ENCODE measurements at regions not wholly inside any gene's neighbourhood (a gene's known extent, or its start where the extent isn't known, plus 50 kb on each side); places are given as distances from the start of the nearest gene placed in this dataset.

DNA sequence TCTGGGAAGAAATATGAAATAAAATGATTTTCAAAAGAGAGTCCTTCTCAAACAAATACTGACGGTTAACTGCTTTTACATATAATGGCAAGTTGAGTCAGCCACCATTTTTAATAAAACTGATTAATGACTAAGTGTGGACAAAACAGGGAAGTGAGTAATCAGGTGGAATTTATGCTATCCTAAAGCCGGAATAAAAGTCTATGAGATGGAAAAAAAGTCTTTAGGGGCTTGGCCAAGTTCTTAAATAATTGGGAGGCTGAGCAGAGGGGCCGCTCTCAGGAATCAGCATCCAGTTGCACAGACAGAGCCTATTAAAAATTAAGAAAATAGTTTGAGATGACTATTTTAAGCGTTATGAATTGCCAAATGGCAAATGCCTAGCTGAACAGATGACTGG is 58.6 kb upstream of the AFF3 start:
- no peak for DNase-seq (ENCODE audit: low read depth)
- no peak overlapping the region for H3K4me3 ChIP-seq (ENCODE audit: low read depth, low read length)
- TF ChIP-seq, protein P1, sequence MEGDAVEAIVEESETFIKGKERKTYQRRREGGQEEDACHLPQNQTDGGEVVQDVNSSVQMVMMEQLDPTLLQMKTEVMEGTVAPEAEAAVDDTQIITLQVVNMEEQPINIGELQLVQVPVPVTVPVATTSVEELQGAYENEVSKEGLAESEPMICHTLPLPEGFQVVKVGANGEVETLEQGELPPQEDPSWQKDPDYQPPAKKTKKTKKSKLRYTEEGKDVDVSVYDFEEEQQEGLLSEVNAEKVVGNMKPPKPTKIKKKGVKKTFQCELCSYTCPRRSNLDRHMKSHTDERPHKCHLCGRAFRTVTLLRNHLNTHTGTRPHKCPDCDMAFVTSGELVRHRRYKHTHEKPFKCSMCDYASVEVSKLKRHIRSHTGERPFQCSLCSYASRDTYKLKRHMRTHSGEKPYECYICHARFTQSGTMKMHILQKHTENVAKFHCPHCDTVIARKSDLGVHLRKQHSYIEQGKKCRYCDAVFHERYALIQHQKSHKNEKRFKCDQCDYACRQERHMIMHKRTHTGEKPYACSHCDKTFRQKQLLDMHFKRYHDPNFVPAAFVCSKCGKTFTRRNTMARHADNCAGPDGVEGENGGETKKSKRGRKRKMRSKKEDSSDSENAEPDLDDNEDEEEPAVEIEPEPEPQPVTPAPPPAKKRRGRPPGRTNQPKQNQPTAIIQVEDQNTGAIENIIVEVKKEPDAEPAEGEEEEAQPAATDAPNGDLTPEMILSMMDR (conservative IDR thresholded peaks at IDR 0.05; ENCODE audit: low read depth, low read length): no peak

DNA sequence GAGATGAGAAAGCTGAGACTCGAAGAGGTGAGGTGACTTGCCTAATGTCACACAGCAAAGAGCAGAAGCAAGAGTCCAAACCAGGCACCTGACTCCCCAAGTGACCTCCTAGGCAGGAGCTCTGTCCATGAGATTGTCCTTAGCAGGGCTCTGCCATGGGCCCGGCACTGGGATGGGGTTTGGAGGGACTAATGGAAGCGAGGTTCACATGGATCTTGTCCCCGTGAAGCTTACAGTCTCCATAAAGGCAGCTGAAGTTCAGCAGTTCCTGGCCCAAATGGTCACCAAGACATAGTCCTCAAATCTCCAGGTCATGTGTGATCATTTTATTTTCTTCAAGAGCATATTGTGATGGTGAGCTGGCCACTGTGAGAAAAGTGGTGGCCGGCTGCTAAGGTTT is 57.0 kb upstream of the AFF3 start:
- TF ChIP-seq, protein P1 (conservative IDR thresholded peaks at IDR 0.05; ENCODE audit: low read depth, low read length): no peak
- H3K4me3 ChIP-seq (ENCODE audit: low read depth, low read length): no peak overlapping the region
- DNase-seq (ENCODE audit: low read depth): no peak

DNA sequence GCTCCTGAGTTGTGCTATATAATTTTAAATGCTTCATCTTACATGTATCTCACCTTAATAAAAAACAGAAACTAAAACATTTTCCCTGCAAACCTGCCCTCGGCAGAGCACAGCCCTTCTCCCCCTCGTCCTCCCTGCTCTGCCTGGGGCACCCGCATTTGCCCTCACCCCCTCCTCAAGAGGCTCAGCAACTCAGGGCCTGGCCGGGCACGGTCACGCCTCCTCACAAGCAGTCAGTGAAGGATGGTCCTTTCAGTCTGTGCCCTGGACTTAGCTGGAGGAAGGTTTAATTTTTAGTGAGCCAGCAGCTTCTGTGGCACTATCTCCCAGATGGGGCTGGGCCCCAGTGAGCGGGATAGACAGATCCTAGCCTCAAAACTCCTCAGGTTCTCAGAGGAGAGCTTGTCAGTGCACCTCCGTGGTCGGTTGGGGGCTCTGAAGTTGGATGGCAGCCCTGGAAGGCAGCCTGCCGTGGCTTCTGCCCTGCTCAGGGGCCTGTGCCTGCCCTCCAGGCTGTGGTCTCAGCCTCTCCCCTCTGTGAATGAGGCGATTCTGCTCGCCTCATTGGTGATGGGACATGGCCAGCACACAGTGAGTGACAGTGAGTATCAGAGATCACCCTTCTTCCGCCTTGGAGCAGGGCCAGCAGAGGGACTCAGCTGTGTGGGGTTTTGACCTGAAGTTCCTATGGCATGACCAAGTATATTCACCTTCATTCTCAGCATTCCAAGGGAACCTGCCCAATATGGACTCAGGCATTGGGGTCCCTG is 56.3 kb upstream of the AFF3 start:
- no peak overlapping the region for H3K4me3 ChIP-seq (ENCODE audit: low read depth, low read length)
- no peak for DNase-seq (ENCODE audit: low read depth)
- TF ChIP-seq, protein P1 (conservative IDR thresholded peaks at IDR 0.05; ENCODE audit: low read depth, low read length): no peak

DNA sequence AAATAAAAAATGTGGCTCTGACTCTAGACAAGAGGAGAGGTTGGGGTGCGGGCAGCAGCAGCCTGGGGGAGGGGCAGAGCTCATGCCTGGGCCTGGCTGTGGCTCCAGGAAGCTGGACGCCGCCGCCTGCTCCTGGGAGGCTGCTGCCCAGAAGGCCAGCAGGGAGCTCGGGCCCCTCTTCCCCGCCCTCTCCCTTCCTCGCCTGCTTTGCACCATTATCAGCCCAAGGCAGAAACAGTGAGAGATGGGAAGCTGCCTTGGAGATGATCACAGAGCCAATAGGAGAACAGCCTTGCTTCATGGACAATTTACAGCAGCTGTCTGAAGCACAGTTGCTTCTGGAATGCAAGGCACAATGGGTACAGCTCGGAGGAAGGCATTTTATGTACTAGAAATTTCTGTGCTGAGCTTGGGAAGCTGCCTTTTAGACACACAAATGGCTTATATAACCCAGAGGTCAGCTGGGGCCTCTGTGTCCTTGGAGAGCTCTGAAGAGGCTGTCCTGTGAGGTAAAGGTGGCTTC is 55.3 kb upstream of the AFF3 start:
- TF ChIP-seq, protein P1 (conservative IDR thresholded peaks at IDR 0.05; ENCODE audit: low read depth, low read length): no peak
- no peak overlapping the region for H3K4me3 ChIP-seq (ENCODE audit: low read depth, low read length)
- DNase-seq (ENCODE audit: low read depth): peak; percentile 64

DNA sequence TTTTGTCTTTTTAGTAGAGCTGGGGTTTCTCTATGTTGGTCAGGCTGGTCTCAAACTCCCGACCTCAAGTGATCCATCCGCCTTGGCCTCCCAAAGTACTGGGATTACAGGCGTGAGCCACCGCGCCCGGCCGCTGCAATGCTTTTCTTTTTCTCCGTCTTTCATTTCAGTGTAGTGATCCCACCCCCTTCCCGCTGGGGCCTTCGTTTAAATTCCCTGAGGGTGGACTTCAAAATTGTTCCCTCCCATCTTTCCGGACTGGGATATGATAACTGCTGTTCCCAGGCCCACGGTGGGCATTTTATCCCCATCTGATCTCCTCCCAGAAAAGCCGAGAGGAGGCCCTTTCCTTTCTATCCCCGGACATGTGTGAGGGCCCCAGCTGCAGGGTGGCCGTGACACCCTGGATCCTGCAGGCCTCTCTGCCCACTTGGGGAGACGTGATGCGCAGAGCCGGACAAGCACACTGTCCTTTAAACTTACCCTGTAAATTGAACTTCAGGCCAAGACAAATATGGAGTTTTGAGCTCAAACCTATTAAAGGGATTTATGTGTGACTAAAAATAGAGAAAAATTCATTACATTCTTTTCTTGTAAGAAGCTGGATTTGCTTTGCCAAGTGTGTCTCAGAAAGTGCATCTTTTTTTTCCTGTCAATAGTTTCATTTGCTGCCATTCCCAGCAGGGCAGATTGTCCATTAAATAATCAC is 54.5 kb upstream of the AFF3 start:
- peak; percentile 45 for DNase-seq (ENCODE audit: low read depth)
- no peak overlapping the region for H3K4me3 ChIP-seq (ENCODE audit: low read depth, low read length)
- TF ChIP-seq, protein P1 (conservative IDR thresholded peaks at IDR 0.05; ENCODE audit: low read depth, low read length): no peak

DNA sequence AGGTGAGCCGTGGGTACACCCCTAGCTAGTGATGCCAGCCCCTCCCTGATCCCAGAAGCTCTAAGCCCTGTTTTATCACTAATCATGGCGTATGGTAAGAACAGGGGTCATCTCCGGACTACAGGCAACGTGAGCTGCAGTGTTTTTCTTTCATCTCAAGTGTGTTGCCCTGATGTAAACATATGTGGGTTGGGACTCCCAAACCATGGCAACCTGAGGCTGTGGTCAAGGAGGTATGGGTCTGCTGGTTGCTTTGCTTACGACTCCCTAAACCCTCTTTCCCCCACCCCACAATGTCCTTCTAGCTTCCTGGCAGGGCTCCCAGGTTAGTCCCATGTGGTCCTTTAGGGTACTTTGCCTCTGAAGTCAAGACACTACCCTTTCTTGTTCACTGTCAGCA is 53.6 kb upstream of the AFF3 start:
- TF ChIP-seq, protein P1 (conservative IDR thresholded peaks at IDR 0.05; ENCODE audit: low read depth, low read length): no peak
- no peak overlapping the region for H3K4me3 ChIP-seq (ENCODE audit: low read depth, low read length)

More for the DNA sequence above, 53.6 kb upstream of the AFF3 start:
- DNase-seq (ENCODE audit: low read depth): no peak

Data from choroid plexus epithelial cell (primary cell).